ENCODE measurements at regions not wholly inside any gene's neighbourhood (a gene's known extent, or its start where the extent isn't known, plus 50 kb on each side); places are given as distances from the start of the nearest gene placed in this dataset.

GRCh38 chr6:50899306-50899870, 80.7 kb downstream of the TFAP2B start:
- CTCF ChIA-PET = no interaction called here

GRCh38 chr6:50902260-50902659, 83.6 kb downstream of the TFAP2B start:
- TF ChIP-seq EZH2 (IDR thresholded peaks at IDR 0.05; ENCODE audit: borderline replicate concordance, low read depth, low read length, poor library complexity, severe bottlenecking) = no peak
- no peak for TF ChIP-seq CTCF (conservative IDR thresholded peaks at IDR 0.05; ENCODE audit: low read depth, low read length)
- BruUV-seq (replicated peaks) = no TSS peak
- H3K4me3 ChIP-seq (ENCODE audit: low read depth, low read length, poor library complexity, severe bottlenecking) = no peak overlapping the region
- no peaks in the 10 kb centered on the region for H3K4me1 ChIP-seq (ENCODE audit: insufficient read depth, low read length, poor library complexity, severe bottlenecking)
- intact Hi-C loops (cut with micrococcal nuclease; ENCODE audit: unreplicated experiment) = no loop called here
- H3K27me3 ChIP-seq (replicated peaks; ENCODE audit: insufficient read depth, low read depth, low read length, poor library complexity) = no peaks in the 10 kb centered on the region
- no peak for DNase-seq (ENCODE audit: low spot score)
- POLR2A ChIA-PET (ENCODE audit: low non-redundant PET) = no interaction called here
- H3K9me3 ChIP-seq (ENCODE audit: low read depth, low read length, poor library complexity, severe bottlenecking) = no peaks in the 10 kb centered on the region
- CTCF ChIA-PET = no interaction called here
- no peaks in the 10 kb centered on the region for H3K36me3 ChIP-seq (ENCODE audit: insufficient read depth, low read length, poor library complexity, severe bottlenecking)
- H3K27ac ChIP-seq (ENCODE audit: low read depth, low read length, poor library complexity, severe bottlenecking) = no peak overlapping the region

More at GRCh38 chr6:50899306-50899870, 80.7 kb downstream of the TFAP2B start:
- no TSS peak for BruUV-seq (replicated peaks)
- H3K27ac ChIP-seq (ENCODE audit: low read depth, low read length, poor library complexity, severe bottlenecking) = no peak overlapping the region
- no peaks in the 10 kb centered on the region for H3K36me3 ChIP-seq (ENCODE audit: insufficient read depth, low read length, poor library complexity, severe bottlenecking)
- no peaks in the 10 kb centered on the region for H3K27me3 ChIP-seq (replicated peaks; ENCODE audit: insufficient read depth, low read depth, low read length, poor library complexity)
- TF ChIP-seq EZH2 (IDR thresholded peaks at IDR 0.05; ENCODE audit: borderline replicate concordance, low read depth, low read length, poor library complexity, severe bottlenecking) (no peak), CTCF (conservative IDR thresholded peaks at IDR 0.05; ENCODE audit: low read depth, low read length) (no peak)
- POLR2A ChIA-PET (ENCODE audit: low non-redundant PET) = no interaction called here
- no peaks in the 10 kb centered on the region for H3K4me1 ChIP-seq (ENCODE audit: insufficient read depth, low read length, poor library complexity, severe bottlenecking)
- H3K4me3 ChIP-seq (ENCODE audit: low read depth, low read length, poor library complexity, severe bottlenecking) = no peak overlapping the region
- intact Hi-C loops (cut with micrococcal nuclease; ENCODE audit: unreplicated experiment) = no loop called here
- H3K9me3 ChIP-seq (ENCODE audit: low read depth, low read length, poor library complexity, severe bottlenecking) = peaks cover 3% of the 10 kb centered on the region
- DNase-seq (ENCODE audit: low spot score) = no peak

GRCh38 chr6:50905297-50905696, 86.6 kb downstream of the TFAP2B start:
- CTCF ChIA-PET = no interaction called here
- Histone ChIP-seq H3K36me3 (ENCODE audit: insufficient read depth, low read length, poor library complexity, severe bottlenecking) (no peaks in the 10 kb centered on the region), H3K9me3 (ENCODE audit: low read depth, low read length, poor library complexity, severe bottlenecking) (no peaks in the 10 kb centered on the region), H3K4me3 (ENCODE audit: low read depth, low read length, poor library complexity, severe bottlenecking) (no peak overlapping the region), H3K27ac (ENCODE audit: low read depth, low read length, poor library complexity, severe bottlenecking) (no peak overlapping the region), H3K27me3 (replicated peaks; ENCODE audit: insufficient read depth, low read depth, low read length, poor library complexity) (no peaks in the 10 kb centered on the region), H3K4me1 (ENCODE audit: insufficient read depth, low read length, poor library complexity, severe bottlenecking) (no peaks in the 10 kb centered on the region)
- DNase-seq (ENCODE audit: low spot score) = no peak
- no peak for TF ChIP-seq EZH2 (IDR thresholded peaks at IDR 0.05; ENCODE audit: borderline replicate concordance, low read depth, low read length, poor library complexity, severe bottlenecking)
- TF ChIP-seq CTCF (conservative IDR thresholded peaks at IDR 0.05; ENCODE audit: low read depth, low read length) = no peak
- POLR2A ChIA-PET (ENCODE audit: low non-redundant PET) = interaction anchor here (0.7 kb wide), 1 partner anchor 97 kb away, joined by 4 read pairs; no protein-coding TSS in a partner anchor
- intact Hi-C loops (cut with micrococcal nuclease; ENCODE audit: unreplicated experiment) = no loop called here
- BruUV-seq (replicated peaks) = no TSS peak

All from A673 (cell line).